ENCODE measurements at regions not wholly inside any gene's neighbourhood (a gene's known extent, or its start where the extent isn't known, plus 50 kb on each side); places are given as distances from the start of the nearest gene placed in this dataset.
A peak's percentile ranks its signal among the peaks of the same experiment; 100 is the strongest.

GRCh38 chr2:236512267-236512666 is 57.4 kb upstream of the ACKR3 start:
- Histone ChIP-seq H3K4me1 (no peaks in the 10 kb centered on the region), H3K27ac (no peak overlapping the region), H3K79me2 (no peaks in the 10 kb centered on the region), H3K9me3 (ENCODE audit: control insufficient read depth, low read length) (no peaks in the 10 kb centered on the region), H3K4me2 (ENCODE audit: low read length) (no peak overlapping the region), H3K9ac (no peak overlapping the region), H3K27me3 (ENCODE audit: control insufficient read depth, insufficient read depth, low read length) (no peaks in the 10 kb centered on the region), H3K4me3 (ENCODE audit: low read depth, low read length) (no peak overlapping the region), H2AFZ (no peak overlapping the region), H3K36me3 (ENCODE audit: control insufficient read depth, insufficient read depth, low read length) (no peaks in the 10 kb centered on the region)
- TF ChIP-seq CTCF (IDR thresholded peaks at IDR 0.05) = no peak

- H3K4me1 ChIP-seq = no peaks in the 10 kb centered on the region
- no peaks in the 10 kb centered on the region for H3K9me3 ChIP-seq (ENCODE audit: control insufficient read depth, low read length)
- no peaks in the 10 kb centered on the region for H3K79me2 ChIP-seq
- no peak overlapping the region for H3K4me3 ChIP-seq (ENCODE audit: low read depth, low read length)
- no peaks in the 10 kb centered on the region for H3K36me3 ChIP-seq (ENCODE audit: control insufficient read depth, insufficient read depth, low read length)
- TF ChIP-seq CTCF (IDR thresholded peaks at IDR 0.05) = peak; percentile 71
- H3K27me3 ChIP-seq (ENCODE audit: control insufficient read depth, insufficient read depth, low read length) = no peaks in the 10 kb centered on the region
- H3K9ac ChIP-seq = no peak overlapping the region
- no peak overlapping the region for H3K27ac ChIP-seq
- H2AFZ ChIP-seq = no peak overlapping the region
- H3K4me2 ChIP-seq (ENCODE audit: low read length) = no peak overlapping the region
Measured at GRCh38 chr2:236512902-236513435, 56.7 kb upstream of the ACKR3 start.

GRCh38 chr2:236513956-236514355 is 55.7 kb upstream of the ACKR3 start:
- Histone ChIP-seq H3K4me1 (no peaks in the 10 kb centered on the region), H3K36me3 (ENCODE audit: control insufficient read depth, insufficient read depth, low read length) (no peaks in the 10 kb centered on the region), H3K9me3 (ENCODE audit: control insufficient read depth, low read length) (no peaks in the 10 kb centered on the region), H3K4me2 (ENCODE audit: low read length) (no peak overlapping the region), H3K27me3 (ENCODE audit: control insufficient read depth, insufficient read depth, low read length) (no peaks in the 10 kb centered on the region), H3K9ac (no peak overlapping the region), H3K79me2 (no peaks in the 10 kb centered on the region), H2AFZ (no peak overlapping the region), H3K27ac (no peak overlapping the region), H3K4me3 (ENCODE audit: low read depth, low read length) (no peak overlapping the region)
- no peak for TF ChIP-seq CTCF (IDR thresholded peaks at IDR 0.05)

- H2AFZ ChIP-seq = no peak overlapping the region
- no peak for TF ChIP-seq CTCF (IDR thresholded peaks at IDR 0.05)
- H3K4me1 ChIP-seq = no peaks in the 10 kb centered on the region
- no peaks in the 10 kb centered on the region for H3K36me3 ChIP-seq (ENCODE audit: control insufficient read depth, insufficient read depth, low read length)
- no peaks in the 10 kb centered on the region for H3K9me3 ChIP-seq (ENCODE audit: control insufficient read depth, low read length)
- no peak overlapping the region for H3K4me3 ChIP-seq (ENCODE audit: low read depth, low read length)
- H3K79me2 ChIP-seq = no peaks in the 10 kb centered on the region
- H3K27ac ChIP-seq = no peak overlapping the region
- no peaks in the 10 kb centered on the region for H3K27me3 ChIP-seq (ENCODE audit: control insufficient read depth, insufficient read depth, low read length)
- no peak overlapping the region for H3K9ac ChIP-seq
- H3K4me2 ChIP-seq (ENCODE audit: low read length) = no peak overlapping the region
Measured at GRCh38 chr2:236516708-236517107, 52.9 kb upstream of the ACKR3 start.

GRCh38 chr2:236517251-236518031 is 52.2 kb upstream of the ACKR3 start:
- no peak for TF ChIP-seq CTCF (IDR thresholded peaks at IDR 0.05)
- no peaks in the 10 kb centered on the region for H3K36me3 ChIP-seq (ENCODE audit: control insufficient read depth, insufficient read depth, low read length)
- H3K9me3 ChIP-seq (ENCODE audit: control insufficient read depth, low read length) = no peaks in the 10 kb centered on the region
- no peak overlapping the region for H3K27ac ChIP-seq
- no peaks in the 10 kb centered on the region for H3K4me1 ChIP-seq
- no peaks in the 10 kb centered on the region for H3K79me2 ChIP-seq
- no peak overlapping the region for H2AFZ ChIP-seq
- no peaks in the 10 kb centered on the region for H3K27me3 ChIP-seq (ENCODE audit: control insufficient read depth, insufficient read depth, low read length)
- H3K4me2 ChIP-seq (ENCODE audit: low read length) = no peak overlapping the region
- no peak overlapping the region for H3K9ac ChIP-seq
- no peak overlapping the region for H3K4me3 ChIP-seq (ENCODE audit: low read depth, low read length)

Measured in parathyroid adenoma (tissue), 2 donors.